ENCODE measurements at regions not wholly inside any gene's neighbourhood (a gene's known extent, or its start where the extent isn't known, plus 50 kb on each side); places are given as distances from the start of the nearest gene placed in this dataset.

DNA sequence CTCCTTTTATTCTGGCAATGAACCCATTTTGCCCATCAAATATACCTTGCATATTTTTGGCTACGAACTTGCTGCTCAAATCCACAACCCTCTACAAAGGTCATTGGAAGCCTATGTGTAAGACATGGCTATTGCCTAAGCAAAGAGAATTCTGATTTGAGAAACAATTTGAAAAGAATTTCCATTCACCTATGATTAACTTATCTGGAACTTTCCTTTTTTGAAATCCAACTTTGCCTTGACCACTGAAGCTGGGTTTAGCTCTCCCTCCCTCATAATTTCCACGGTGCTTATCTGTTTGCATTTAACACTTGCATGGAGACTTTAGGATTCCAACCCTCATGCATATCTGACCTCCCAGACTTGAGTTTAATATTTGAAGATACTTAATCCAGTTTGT, 1514.7 kb upstream of the SLC10A2 start:
- no peak overlapping the region for H3K4me3 ChIP-seq (ENCODE audit: low read length)
- H3K4me1 ChIP-seq (ENCODE audit: control insufficient read depth, low read length) = no peaks in the 10 kb centered on the region
- no peaks in the 10 kb centered on the region for H3F3A ChIP-seq (ENCODE audit: control insufficient read depth, insufficient read depth)
- no peaks in the 10 kb centered on the region for H3K27me3 ChIP-seq (ENCODE audit: control insufficient read depth, low read length)
- H3K36me3 ChIP-seq (ENCODE audit: control insufficient read depth, low read length) = no peaks in the 10 kb centered on the region
- H3K9me3 ChIP-seq (ENCODE audit: control insufficient read depth, insufficient read depth, low read length) = no peaks in the 10 kb centered on the region
- no peaks in the 10 kb centered on the region for H4K20me1 ChIP-seq (ENCODE audit: control insufficient read depth, insufficient read depth, low read depth, low read length)
- no peaks in the 10 kb centered on the region for H3K9me2 ChIP-seq (replicated peaks; ENCODE audit: control insufficient read depth, low read length)
- no peak overlapping the region for H3K27ac ChIP-seq (ENCODE audit: low read depth, low read length)
- no peaks in the 10 kb centered on the region for H3K79me2 ChIP-seq (ENCODE audit: control insufficient read depth, low read length)
- no peak for TF ChIP-seq EZH2phosphoT487 (IDR thresholded peaks at IDR 0.05; ENCODE audit: borderline replicate concordance, low read length)
- TF ChIP-seq, protein P1, sequence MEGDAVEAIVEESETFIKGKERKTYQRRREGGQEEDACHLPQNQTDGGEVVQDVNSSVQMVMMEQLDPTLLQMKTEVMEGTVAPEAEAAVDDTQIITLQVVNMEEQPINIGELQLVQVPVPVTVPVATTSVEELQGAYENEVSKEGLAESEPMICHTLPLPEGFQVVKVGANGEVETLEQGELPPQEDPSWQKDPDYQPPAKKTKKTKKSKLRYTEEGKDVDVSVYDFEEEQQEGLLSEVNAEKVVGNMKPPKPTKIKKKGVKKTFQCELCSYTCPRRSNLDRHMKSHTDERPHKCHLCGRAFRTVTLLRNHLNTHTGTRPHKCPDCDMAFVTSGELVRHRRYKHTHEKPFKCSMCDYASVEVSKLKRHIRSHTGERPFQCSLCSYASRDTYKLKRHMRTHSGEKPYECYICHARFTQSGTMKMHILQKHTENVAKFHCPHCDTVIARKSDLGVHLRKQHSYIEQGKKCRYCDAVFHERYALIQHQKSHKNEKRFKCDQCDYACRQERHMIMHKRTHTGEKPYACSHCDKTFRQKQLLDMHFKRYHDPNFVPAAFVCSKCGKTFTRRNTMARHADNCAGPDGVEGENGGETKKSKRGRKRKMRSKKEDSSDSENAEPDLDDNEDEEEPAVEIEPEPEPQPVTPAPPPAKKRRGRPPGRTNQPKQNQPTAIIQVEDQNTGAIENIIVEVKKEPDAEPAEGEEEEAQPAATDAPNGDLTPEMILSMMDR (IDR thresholded peaks at IDR 0.05; ENCODE audit: low read depth, low read length, poor library complexity, severe bottlenecking) = no peak
- H3K4me2 ChIP-seq (ENCODE audit: low read length) = no peak overlapping the region

DNA sequence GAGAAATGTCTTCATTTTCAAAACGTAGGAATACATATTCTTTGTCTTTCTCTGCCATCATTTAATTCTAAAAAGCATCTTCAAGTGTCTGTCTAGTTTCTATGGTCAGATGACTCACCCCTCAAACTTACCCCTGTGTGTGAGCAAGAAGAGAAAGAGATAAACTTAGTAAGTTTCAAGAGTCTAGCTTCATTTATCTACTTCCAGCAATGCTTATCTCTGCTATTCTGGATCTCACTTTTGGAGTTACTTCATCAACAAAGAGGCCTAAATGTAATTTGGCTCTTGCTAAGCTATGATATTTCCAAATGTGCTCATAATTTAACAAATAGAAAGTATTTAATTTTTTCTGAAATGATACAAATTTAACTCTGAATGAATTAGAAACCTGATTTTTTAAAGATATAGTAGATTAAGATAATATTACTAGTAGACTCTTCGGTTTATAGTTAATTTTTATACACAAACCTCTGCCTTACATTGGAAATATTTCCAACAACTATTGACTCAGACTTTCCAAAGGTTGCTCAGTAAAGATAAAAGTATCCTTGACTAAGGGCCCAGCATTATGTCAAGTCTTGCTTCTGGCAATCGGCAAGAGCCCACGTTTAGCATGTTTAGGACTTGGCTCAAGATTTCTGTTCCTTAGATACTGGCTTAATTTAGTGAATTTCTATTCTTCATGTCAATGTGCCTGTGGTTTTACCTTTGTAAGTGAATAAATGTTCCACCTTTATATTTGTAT, 1511.0 kb upstream of the SLC10A2 start:
- Histone ChIP-seq H3K27ac (ENCODE audit: low read depth, low read length) (no peak overlapping the region), H4K20me1 (ENCODE audit: control insufficient read depth, insufficient read depth, low read depth, low read length) (no peaks in the 10 kb centered on the region), H3F3A (ENCODE audit: control insufficient read depth, insufficient read depth) (no peaks in the 10 kb centered on the region), H3K4me3 (ENCODE audit: low read length) (no peak overlapping the region), H3K4me1 (ENCODE audit: control insufficient read depth, low read length) (no peaks in the 10 kb centered on the region), H3K79me2 (ENCODE audit: control insufficient read depth, low read length) (no peaks in the 10 kb centered on the region), H3K36me3 (ENCODE audit: control insufficient read depth, low read length) (no peaks in the 10 kb centered on the region), H3K9me2 (replicated peaks; ENCODE audit: control insufficient read depth, low read length) (no peaks in the 10 kb centered on the region), H3K27me3 (ENCODE audit: control insufficient read depth, low read length) (no peaks in the 10 kb centered on the region), H3K4me2 (ENCODE audit: low read length) (no peak overlapping the region), H3K9me3 (ENCODE audit: control insufficient read depth, insufficient read depth, low read length) (no peaks in the 10 kb centered on the region)
- TF ChIP-seq, protein P1 (IDR thresholded peaks at IDR 0.05; ENCODE audit: low read depth, low read length, poor library complexity, severe bottlenecking) = no peak
- TF ChIP-seq EZH2phosphoT487 (IDR thresholded peaks at IDR 0.05; ENCODE audit: borderline replicate concordance, low read length) = no peak

DNA sequence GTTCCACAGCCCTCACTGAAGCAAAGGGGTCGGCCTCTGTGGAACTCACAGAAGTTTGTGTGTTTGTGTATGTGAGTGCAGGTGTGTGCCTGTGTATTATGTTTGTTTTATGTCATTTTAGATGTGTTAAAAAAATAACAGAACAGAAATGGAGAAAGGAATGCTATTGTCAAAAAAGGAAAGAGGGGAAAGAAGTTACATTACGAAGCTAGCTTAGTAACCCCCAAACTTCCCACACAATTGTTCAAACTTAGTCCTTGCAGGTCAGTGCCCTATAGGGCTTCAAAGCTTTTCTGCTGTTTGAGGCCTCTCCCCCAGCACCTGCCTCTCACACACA, 1505.6 kb upstream of the SLC10A2 start:
- no peaks in the 10 kb centered on the region for H3K9me3 ChIP-seq (ENCODE audit: control insufficient read depth, insufficient read depth, low read length)
- no peak for TF ChIP-seq EZH2phosphoT487 (IDR thresholded peaks at IDR 0.05; ENCODE audit: borderline replicate concordance, low read length)
- TF ChIP-seq, protein P1 (IDR thresholded peaks at IDR 0.05; ENCODE audit: low read depth, low read length, poor library complexity, severe bottlenecking) = no peak
- H3K4me1 ChIP-seq (ENCODE audit: control insufficient read depth, low read length) = no peaks in the 10 kb centered on the region
- H3K9me2 ChIP-seq (replicated peaks; ENCODE audit: control insufficient read depth, low read length) = no peaks in the 10 kb centered on the region
- H3K36me3 ChIP-seq (ENCODE audit: control insufficient read depth, low read length) = no peaks in the 10 kb centered on the region
- no peaks in the 10 kb centered on the region for H3K27me3 ChIP-seq (ENCODE audit: control insufficient read depth, low read length)
- H3K79me2 ChIP-seq (ENCODE audit: control insufficient read depth, low read length) = no peaks in the 10 kb centered on the region
- no peaks in the 10 kb centered on the region for H4K20me1 ChIP-seq (ENCODE audit: control insufficient read depth, insufficient read depth, low read depth, low read length)
- no peak overlapping the region for H3K27ac ChIP-seq (ENCODE audit: low read depth, low read length)
- H3K4me2 ChIP-seq (ENCODE audit: low read length) = no peak overlapping the region
- H3K4me3 ChIP-seq (ENCODE audit: low read length) = no peak overlapping the region
- H3F3A ChIP-seq (ENCODE audit: control insufficient read depth, insufficient read depth) = no peaks in the 10 kb centered on the region
